Raji (cell line): ENCODE measurements at regions not wholly inside any gene's neighbourhood (a gene's known extent, or its start where the extent isn't known, plus 50 kb on each side); places are given as distances from the start of the nearest gene placed in this dataset.

Experiments
- POLR2A ChIP-seq: IDR thresholded peaks from 2 replicates; pipeline ENCODE4 v1.6.1; 2011; ENCODE audit warnings: low read depth, low read length, control low read depth; ENCODE audit not compliant: insufficient read depth

- TF ChIP-seq POLR2A, result no peak
Observed at GRCh38 chr17:33933576-33933975, 321.5 kb upstream of the CCL2 start.

GRCh38 chr17:33934696-33935095, 320.4 kb upstream of the CCL2 start:
- TF ChIP-seq POLR2A, result no peak

GRCh38 chr17:33935822-33936221, 319.3 kb upstream of the CCL2 start:
- no peak for TF ChIP-seq POLR2A

GRCh38 chr17:33936764-33937163, 318.3 kb upstream of the CCL2 start:
- TF ChIP-seq POLR2A, result no peak

- no peak for TF ChIP-seq POLR2A
Observed at GRCh38 chr17:33939959-33940358, 315.1 kb upstream of the CCL2 start.

GRCh38 chr17:33940769-33941370, 314.2 kb upstream of the CCL2 start:
- TF ChIP-seq POLR2A, result no peak

GRCh38 chr17:33941744-33942143, 313.3 kb upstream of the CCL2 start:
- TF ChIP-seq POLR2A, result no peak

- TF ChIP-seq POLR2A, result no peak
Observed at GRCh38 chr17:33942414-33942813, 312.7 kb upstream of the CCL2 start.

GRCh38 chr17:33944412-33944811, 310.7 kb upstream of the CCL2 start:
- TF ChIP-seq POLR2A, result no peak

GRCh38 chr17:33944826-33945225, 310.3 kb upstream of the CCL2 start:
- TF ChIP-seq POLR2A, result no peak

- no peak for TF ChIP-seq POLR2A
Observed at GRCh38 chr17:33945646-33946546, 309.2 kb upstream of the CCL2 start.

- TF ChIP-seq POLR2A, result no peak
Observed at GRCh38 chr17:33947762-33948161, 307.3 kb upstream of the CCL2 start.

- TF ChIP-seq POLR2A, result no peak
Observed at GRCh38 chr17:33948309-33948708, 306.8 kb upstream of the CCL2 start.

- TF ChIP-seq POLR2A, result no peak
Observed at GRCh38 chr17:33949100-33949499, 306.0 kb upstream of the CCL2 start.

- TF ChIP-seq POLR2A, result no peak
Observed at GRCh38 chr17:33950061-33950460, 305.0 kb upstream of the CCL2 start.

GRCh38 chr17:33952425-33952824, 302.7 kb upstream of the CCL2 start:
- no peak for TF ChIP-seq POLR2A

- TF ChIP-seq POLR2A, result no peak
Observed at GRCh38 chr17:33954597-33954996, 300.5 kb upstream of the CCL2 start.

- no peak for TF ChIP-seq POLR2A
Observed at GRCh38 chr17:33955461-33955860, 299.6 kb upstream of the CCL2 start.
